Cardiac fibroblast (primary cell): ENCODE measurements at regions not wholly inside any gene's neighbourhood (a gene's known extent, or its start where the extent isn't known, plus 50 kb on each side); places are given as distances from the start of the nearest gene placed in this dataset.

Experiments
- DNase-seq, 2 donors: peaks; one replicate each; pipeline versions ENCODE4 v3.0.0 to v3.0.0-alpha.2; 2010; ENCODE audit warnings: low read depth in 2 of 2
- H3K4me3 ChIP-seq, 2 donors: replicated peaks in 1 of 2; 1 replicate in 1 of 2; 2 replicates in 1 of 2; pipeline ENCODE4 v1.5.1; 2011; ENCODE audit warnings: low read depth in 2 of 2, low read length in 2 of 2, mild to moderate bottlenecking in 2 of 2, moderate library complexity in 1 of 2
- TF ChIP-seq, protein P1 (sequence below): IDR thresholded peaks from one replicate; pipeline ENCODE4 v1.5.1; 2011; ENCODE audit warnings: low read depth, mild to moderate bottlenecking, low read length, inconsistent platforms

DNA sequence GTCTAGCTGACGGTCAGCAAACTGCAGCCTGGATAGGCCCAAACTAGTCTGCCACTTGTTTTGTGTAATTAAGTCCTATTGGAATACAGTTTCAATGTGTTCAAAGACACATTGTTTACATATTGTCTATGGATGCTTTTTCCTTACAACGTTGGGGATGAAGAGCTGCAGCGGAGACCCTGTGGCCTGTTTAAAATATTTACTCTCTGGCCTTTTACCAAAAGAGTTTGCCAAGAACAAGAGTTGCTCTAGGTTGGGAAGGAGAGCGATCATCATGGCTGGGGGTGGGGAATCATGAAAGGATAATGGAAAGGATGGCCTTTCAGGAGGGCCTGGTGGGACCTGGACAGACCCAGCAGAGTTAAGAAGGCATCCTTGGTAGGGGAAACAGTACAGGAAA is 274.9 kb upstream of the ZFHX3 start:
- DNase-seq, result no peak
- H3K4me3 ChIP-seq, result no peak overlapping the region
- TF ChIP-seq, protein P1, sequence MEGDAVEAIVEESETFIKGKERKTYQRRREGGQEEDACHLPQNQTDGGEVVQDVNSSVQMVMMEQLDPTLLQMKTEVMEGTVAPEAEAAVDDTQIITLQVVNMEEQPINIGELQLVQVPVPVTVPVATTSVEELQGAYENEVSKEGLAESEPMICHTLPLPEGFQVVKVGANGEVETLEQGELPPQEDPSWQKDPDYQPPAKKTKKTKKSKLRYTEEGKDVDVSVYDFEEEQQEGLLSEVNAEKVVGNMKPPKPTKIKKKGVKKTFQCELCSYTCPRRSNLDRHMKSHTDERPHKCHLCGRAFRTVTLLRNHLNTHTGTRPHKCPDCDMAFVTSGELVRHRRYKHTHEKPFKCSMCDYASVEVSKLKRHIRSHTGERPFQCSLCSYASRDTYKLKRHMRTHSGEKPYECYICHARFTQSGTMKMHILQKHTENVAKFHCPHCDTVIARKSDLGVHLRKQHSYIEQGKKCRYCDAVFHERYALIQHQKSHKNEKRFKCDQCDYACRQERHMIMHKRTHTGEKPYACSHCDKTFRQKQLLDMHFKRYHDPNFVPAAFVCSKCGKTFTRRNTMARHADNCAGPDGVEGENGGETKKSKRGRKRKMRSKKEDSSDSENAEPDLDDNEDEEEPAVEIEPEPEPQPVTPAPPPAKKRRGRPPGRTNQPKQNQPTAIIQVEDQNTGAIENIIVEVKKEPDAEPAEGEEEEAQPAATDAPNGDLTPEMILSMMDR, result no peak

DNA sequence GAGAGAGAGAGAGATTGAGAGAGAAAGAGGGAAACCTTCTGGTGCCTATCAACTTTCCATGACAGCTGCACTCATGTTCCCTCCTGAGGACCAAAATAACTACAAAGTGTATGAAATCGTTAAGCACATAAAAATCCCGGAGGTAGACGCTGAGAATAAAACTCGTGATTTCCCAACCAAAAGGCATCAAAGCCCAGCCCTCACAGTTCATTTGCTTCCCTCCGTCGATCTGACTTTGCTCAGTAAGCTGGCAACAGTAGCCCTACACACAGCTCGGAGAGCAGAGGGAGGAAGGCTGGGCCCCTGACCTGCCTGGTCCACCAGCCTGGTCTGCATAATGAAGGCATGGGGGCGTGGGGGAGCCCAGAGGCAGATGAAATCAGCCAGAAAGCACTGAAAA is 273.9 kb upstream of the ZFHX3 start:
- no peak for DNase-seq
- TF ChIP-seq, protein P1, result no peak
- H3K4me3 ChIP-seq, result no peak overlapping the region

DNA sequence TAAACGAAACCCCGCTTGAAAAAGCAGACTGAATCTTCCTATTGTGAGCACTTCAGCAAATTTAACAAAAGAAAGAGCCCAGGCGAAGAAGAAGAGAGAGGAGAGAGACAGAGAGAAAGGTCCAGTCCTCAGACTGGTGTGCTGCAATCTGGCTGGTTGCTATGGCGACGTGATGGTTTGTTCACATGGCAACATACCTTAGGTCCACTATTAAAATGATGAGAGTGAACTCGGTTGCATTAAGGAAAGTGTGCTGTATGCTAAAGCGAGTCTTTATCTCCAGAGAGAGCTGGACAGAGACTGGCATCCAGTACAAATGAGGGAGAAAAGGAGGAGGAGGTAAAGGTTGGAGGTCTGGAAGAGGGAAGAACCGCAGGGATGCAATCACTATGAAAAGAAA is 271.8 kb upstream of the ZFHX3 start:
- H3K4me3 ChIP-seq, result no peak overlapping the region
- DNase-seq, result no peak
- TF ChIP-seq, protein P1, result no peak

DNA sequence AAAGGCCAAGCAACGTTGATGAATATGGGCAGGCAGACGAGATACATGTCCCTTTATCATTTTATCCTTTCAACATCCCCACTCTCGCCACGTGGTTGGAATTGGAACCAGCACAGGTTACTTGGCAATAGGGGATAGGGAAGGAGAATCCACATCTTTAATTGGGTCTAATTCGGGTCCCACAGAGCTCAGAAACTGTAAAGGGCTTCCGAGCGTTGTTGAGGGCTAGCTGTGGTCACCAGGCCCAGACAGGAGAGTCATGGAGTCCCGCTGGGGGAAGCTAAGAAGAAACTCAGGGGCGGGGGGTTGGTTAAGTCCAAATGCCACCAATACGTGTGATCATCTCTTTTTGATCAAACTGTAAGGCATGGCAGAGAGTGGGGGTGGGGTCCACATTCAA is 271.3 kb upstream of the ZFHX3 start:
- TF ChIP-seq, protein P1, result no peak
- H3K4me3 ChIP-seq, result no peak overlapping the region
- DNase-seq, result no peak

DNA sequence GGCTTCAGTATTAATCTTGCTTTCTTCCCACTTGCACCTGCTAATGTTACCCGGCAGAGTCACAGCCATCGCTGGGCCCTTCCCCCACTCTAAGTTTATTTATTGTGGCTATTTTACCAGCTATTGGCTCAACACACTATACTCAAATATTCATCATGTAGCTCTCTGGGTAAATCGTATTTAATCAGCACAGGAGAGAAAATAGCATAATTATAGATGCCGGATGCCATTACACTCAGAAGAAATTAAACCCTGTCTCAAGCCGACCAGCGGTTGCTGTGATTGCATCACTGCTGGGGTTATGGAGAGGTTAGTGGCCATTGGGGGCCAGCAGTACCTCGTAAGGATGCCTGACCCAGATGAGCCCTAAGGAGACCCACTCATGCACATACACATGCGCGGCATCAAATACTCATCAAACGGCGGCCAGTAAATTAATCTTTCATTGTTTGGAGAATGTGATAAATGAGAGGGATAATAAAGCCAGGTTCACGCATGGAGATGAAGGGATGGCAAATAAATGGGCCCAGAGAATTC is 269.5 kb upstream of the ZFHX3 start:
- H3K4me3 ChIP-seq, result no peak overlapping the region
- TF ChIP-seq, protein P1, result no peak
- DNase-seq, result no peak

DNA sequence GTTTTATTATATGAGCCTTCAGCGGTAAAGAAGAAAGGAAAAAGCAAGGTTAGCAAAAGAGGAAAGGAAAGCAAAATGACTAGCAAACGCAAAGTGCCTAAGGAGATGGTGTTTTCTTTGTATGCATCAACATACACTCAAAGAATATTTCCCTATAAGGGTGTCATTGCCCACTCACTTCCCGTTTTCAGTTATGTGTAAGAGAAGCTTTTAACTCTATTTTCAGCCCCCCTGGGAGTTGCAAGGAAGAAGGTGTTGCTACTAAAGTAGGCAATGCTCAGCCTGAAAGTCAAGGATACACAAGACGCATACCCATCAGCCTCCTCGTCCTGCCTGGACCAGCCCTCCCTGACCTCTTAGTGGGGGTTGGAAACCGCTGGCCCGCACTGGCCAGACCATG is 267.7 kb upstream of the ZFHX3 start:
- no peak overlapping the region for H3K4me3 ChIP-seq
- TF ChIP-seq, protein P1, result no peak
- no peak for DNase-seq

DNA sequence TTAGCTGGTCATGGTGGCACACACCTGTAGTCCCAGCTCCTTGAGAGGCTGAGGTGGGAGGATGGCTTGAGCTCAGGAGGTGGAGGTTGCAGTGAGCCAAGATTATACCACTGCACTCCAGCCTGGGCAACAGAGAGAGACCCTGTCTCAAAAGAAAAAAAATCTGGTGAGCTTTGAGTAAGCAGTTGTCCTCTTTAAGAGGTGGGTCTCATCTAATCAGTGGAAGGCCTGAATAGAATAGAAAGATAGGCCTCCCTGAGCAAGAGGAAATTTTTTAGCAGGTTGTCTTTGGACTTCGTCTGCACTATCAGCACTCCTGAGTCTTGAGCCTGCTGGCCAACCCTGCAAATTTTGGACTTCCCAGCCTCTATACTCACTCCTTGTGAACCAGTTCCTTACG is 266.0 kb upstream of the ZFHX3 start:
- H3K4me3 ChIP-seq, result no peak overlapping the region
- TF ChIP-seq, protein P1, result no peak
- DNase-seq, result no peak
